ENCODE measurements at regions not wholly inside any gene's neighbourhood (a gene's known extent, or its start where the extent isn't known, plus 50 kb on each side); places are given as distances from the start of the nearest gene placed in this dataset.

DNA sequence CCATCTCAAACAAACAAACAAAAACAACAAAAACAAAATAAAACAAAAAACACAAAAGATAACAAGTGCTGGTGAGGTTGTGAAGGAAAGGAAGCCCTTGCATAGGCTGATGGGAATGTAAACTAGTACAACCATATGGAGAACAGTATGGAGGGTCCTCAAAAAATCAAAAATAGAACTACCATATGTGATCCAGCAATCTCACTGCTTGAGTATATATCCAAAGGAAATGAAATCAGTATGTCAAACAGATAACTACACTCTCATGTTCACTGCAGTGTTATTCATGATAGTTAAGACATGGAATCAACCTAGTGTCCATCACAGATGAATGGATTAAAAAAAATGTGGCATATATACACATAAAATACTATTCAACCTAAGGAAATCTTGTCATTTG is 395.7 kb upstream of the SLC24A2 start:
- TF ChIP-seq EZH2 (IDR thresholded peaks at IDR 0.05; ENCODE audit: borderline replicate concordance, insufficient read depth, low read depth, low read length, poor library complexity, severe bottlenecking) = no peak
- TF ChIP-seq, protein P1, sequence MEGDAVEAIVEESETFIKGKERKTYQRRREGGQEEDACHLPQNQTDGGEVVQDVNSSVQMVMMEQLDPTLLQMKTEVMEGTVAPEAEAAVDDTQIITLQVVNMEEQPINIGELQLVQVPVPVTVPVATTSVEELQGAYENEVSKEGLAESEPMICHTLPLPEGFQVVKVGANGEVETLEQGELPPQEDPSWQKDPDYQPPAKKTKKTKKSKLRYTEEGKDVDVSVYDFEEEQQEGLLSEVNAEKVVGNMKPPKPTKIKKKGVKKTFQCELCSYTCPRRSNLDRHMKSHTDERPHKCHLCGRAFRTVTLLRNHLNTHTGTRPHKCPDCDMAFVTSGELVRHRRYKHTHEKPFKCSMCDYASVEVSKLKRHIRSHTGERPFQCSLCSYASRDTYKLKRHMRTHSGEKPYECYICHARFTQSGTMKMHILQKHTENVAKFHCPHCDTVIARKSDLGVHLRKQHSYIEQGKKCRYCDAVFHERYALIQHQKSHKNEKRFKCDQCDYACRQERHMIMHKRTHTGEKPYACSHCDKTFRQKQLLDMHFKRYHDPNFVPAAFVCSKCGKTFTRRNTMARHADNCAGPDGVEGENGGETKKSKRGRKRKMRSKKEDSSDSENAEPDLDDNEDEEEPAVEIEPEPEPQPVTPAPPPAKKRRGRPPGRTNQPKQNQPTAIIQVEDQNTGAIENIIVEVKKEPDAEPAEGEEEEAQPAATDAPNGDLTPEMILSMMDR (IDR thresholded peaks at IDR 0.05) = no peak

DNA sequence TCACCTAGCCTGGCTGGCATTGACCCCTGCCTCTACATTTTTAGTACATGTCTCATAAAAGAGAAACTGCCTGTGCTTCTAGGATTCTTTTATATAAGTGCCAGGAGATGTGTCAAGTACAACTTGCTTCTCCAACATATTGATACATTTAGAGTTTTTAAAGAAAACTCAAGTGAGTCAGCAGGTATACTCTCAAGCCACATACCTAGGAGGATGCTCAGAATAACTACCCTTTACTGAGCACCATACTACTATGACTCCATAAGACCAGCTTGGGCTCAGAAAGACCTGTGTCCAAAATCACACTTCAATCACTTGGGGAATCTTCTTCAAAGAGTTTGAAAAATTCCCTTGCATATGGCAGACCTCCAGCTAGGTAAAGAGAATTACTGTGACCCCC is 389.8 kb upstream of the SLC24A2 start:
- CTCF ChIA-PET = no interaction called here
- Histone ChIP-seq H3K4me2 (replicated peaks; ENCODE audit: low read depth, low read length, poor library complexity, severe bottlenecking) (no peak overlapping the region), H3K79me2 (ENCODE audit: control insufficient read depth, insufficient read depth, low read length) (no peaks in the 10 kb centered on the region), H3K9me3 (ENCODE audit: control extremely low read depth in 1 of 3, control insufficient read depth in 2 of 3, insufficient read depth in 1 of 3, low read length in 2 of 3) (no peaks in the 10 kb centered on the region), H4K20me1 (ENCODE audit: control insufficient read depth, insufficient read depth, low read length, poor library complexity, severe bottlenecking) (no peaks in the 10 kb centered on the region), H2AFZ (ENCODE audit: insufficient read depth, low read depth, low read length, poor library complexity, severe bottlenecking) (no peak overlapping the region), H3K9ac (ENCODE audit: low read length) (no peak overlapping the region), H3K4me3 (ENCODE audit: control extremely low read depth in 1 of 5, extremely low read depth in 1 of 5, insufficient read depth in 1 of 5, low read depth in 2 of 5, low read length in 4 of 5) (no peak overlapping the region), H3K36me3 (replicated peaks in 1 of 2; ENCODE audit: control extremely low read depth in 1 of 2, control insufficient read depth in 1 of 2, extremely low read depth in 1 of 2, insufficient read depth in 2 of 2, low read length in 1 of 2) (no peaks in the 10 kb centered on the region), H3K27ac (ENCODE audit: low read length in 2 of 2) (no peak overlapping the region), H3K27me3 (replicated peaks in 1 of 4; ENCODE audit: control extremely low read depth in 1 of 4, control insufficient read depth in 3 of 4, insufficient read depth in 4 of 4, low read length in 3 of 4) (peaks cover 0 to 4% (median 0%) of the 10 kb centered on the region in 4 experiments), H3K4me1 (ENCODE audit: control insufficient read depth in 2 of 2, insufficient read depth in 2 of 2, low read length in 2 of 2) (no peaks in the 10 kb centered on the region)
- Mint-ChIP-seq H3K4me3 (no peak overlapping the region), H3K27ac (no peak overlapping the region), H3K27me3 (no peaks in the 10 kb centered on the region), H3K4me1 (no peaks in the 10 kb centered on the region), H3K9me3 (ENCODE audit: insufficient read depth) (peaks cover 1% of the 10 kb centered on the region)
- no peak for DNase-seq
- TF ChIP-seq, protein P1 (IDR thresholded peaks at IDR 0.05) = no peak
- TF ChIP-seq EZH2 (IDR thresholded peaks at IDR 0.05; ENCODE audit: borderline replicate concordance, insufficient read depth, low read depth, low read length, poor library complexity, severe bottlenecking) = no peak
- POLR2A ChIA-PET = no interaction called here
- intact Hi-C loops (cut with micrococcal nuclease) = no loop called here
- ATAC-seq (ENCODE audit: low read depth) = no peak

More for the DNA sequence above, 395.7 kb upstream of the SLC24A2 start:
- intact Hi-C loops (cut with micrococcal nuclease) = no loop called here
- no peak overlapping the region for H3K4me3 Mint-ChIP-seq
- DNase-seq (no peak), ATAC-seq (ENCODE audit: low read depth) (no peak)
- peaks cover 12 to 13% of the 10 kb centered on the region in 2 donors for H3K4me1 ChIP-seq (ENCODE audit: control insufficient read depth in 2 of 2, insufficient read depth in 2 of 2, low read length in 2 of 2)
- no peak overlapping the region for H3K27ac ChIP-seq (ENCODE audit: low read length in 2 of 2)
- H3K9ac ChIP-seq (ENCODE audit: low read length) = no peak overlapping the region
- no peak overlapping the region for H3K4me3 ChIP-seq (ENCODE audit: control extremely low read depth in 1 of 5, extremely low read depth in 1 of 5, insufficient read depth in 1 of 5, low read depth in 2 of 5, low read length in 4 of 5)
- H3K27me3 ChIP-seq (replicated peaks in 1 of 4; ENCODE audit: control extremely low read depth in 1 of 4, control insufficient read depth in 3 of 4, insufficient read depth in 4 of 4, low read length in 3 of 4) = peaks cover 0 to 3% (median 0%) of the 10 kb centered on the region in 4 experiments
- CTCF ChIA-PET = no interaction called here
- no peaks in the 10 kb centered on the region for H3K9me3 ChIP-seq (ENCODE audit: control extremely low read depth in 1 of 3, control insufficient read depth in 2 of 3, insufficient read depth in 1 of 3, low read length in 2 of 3)
- POLR2A ChIA-PET = no interaction called here
- H3K79me2 ChIP-seq (ENCODE audit: control insufficient read depth, insufficient read depth, low read length) = no peaks in the 10 kb centered on the region
- H3K4me2 ChIP-seq (replicated peaks; ENCODE audit: low read depth, low read length, poor library complexity, severe bottlenecking) = no peak overlapping the region
- peaks cover 4% of the 10 kb centered on the region for H3K27me3 Mint-ChIP-seq
- H2AFZ ChIP-seq (ENCODE audit: insufficient read depth, low read depth, low read length, poor library complexity, severe bottlenecking) = no peak overlapping the region
- H3K4me1 Mint-ChIP-seq = peaks cover 9% of the 10 kb centered on the region
- no peaks in the 10 kb centered on the region for H3K9me3 Mint-ChIP-seq (ENCODE audit: insufficient read depth)
- H4K20me1 ChIP-seq (ENCODE audit: control insufficient read depth, insufficient read depth, low read length, poor library complexity, severe bottlenecking) = no peaks in the 10 kb centered on the region
- H3K36me3 ChIP-seq (replicated peaks in 1 of 2; ENCODE audit: control extremely low read depth in 1 of 2, control insufficient read depth in 1 of 2, extremely low read depth in 1 of 2, insufficient read depth in 2 of 2, low read length in 1 of 2) = no peaks in the 10 kb centered on the region
- no peak overlapping the region for H3K27ac Mint-ChIP-seq

Data from B cell (primary cell).